ENCODE measurements at regions not wholly inside any gene's neighbourhood (a gene's known extent, or its start where the extent isn't known, plus 50 kb on each side); places are given as distances from the start of the nearest gene placed in this dataset.

DNA sequence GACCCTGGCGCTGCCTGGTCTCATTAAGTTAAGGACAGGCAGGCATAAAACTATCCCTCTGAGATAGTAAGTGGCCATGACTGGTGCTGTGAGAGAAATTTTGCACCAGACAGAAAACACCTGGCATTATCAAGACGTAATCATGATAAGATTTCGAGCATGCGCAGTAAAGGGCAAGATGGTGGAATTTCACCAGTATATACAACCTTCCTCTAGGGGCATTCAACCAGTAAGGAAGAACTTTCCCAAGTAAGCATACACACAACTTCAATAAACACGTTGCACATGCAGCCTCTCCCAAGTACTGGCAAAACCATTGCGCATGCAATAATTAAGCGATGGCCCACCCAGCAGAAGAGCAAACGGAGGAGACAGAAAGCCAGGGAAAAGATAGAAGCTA lies 1376.4 kb upstream of the CRIM1 start:
- no peak for TF ChIP-seq POLR2A (IDR thresholded peaks at IDR 0.05)
- TF ChIP-seq, protein P1, sequence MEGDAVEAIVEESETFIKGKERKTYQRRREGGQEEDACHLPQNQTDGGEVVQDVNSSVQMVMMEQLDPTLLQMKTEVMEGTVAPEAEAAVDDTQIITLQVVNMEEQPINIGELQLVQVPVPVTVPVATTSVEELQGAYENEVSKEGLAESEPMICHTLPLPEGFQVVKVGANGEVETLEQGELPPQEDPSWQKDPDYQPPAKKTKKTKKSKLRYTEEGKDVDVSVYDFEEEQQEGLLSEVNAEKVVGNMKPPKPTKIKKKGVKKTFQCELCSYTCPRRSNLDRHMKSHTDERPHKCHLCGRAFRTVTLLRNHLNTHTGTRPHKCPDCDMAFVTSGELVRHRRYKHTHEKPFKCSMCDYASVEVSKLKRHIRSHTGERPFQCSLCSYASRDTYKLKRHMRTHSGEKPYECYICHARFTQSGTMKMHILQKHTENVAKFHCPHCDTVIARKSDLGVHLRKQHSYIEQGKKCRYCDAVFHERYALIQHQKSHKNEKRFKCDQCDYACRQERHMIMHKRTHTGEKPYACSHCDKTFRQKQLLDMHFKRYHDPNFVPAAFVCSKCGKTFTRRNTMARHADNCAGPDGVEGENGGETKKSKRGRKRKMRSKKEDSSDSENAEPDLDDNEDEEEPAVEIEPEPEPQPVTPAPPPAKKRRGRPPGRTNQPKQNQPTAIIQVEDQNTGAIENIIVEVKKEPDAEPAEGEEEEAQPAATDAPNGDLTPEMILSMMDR (IDR thresholded peaks at IDR 0.05), result no peak
